NCI-H510A (cell line): ENCODE measurements at regions not wholly inside any gene's neighbourhood (a gene's known extent, or its start where the extent isn't known, plus 50 kb on each side); places are given as distances from the start of the nearest gene placed in this dataset.
"Not testable (repeated sequence)": the region's sequence is repeated elsewhere in the genome, so short reads cannot be mapped to it uniquely, and the experiment has no call there.

Source experiments
- DNase-seq: peaks from one replicate; lab custom pipeline; 2025; lab: John Stamatoyannopoulos, UW

DNA sequence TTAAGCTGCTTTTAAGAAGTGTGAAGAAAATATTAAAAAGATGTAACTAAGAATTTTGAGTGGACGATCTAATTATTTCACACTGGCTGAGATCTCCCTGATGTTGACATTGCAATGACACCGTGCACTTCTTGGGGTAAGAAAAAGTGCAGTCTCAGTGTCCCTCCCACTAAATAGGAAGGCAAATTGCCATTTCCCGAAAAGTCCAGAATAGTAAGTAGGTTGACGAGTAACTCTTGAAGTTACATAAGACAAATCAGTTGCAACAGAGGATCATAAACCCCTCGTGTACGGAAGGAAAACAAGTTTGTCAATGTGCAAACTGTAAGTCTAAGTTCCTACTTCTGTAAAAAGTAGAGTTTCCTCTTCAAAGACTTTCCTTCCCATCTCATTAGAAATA is 336.2 kb downstream of the CACNA1B start:
- not testable (repeated sequence) for DNase-seq

DNA sequence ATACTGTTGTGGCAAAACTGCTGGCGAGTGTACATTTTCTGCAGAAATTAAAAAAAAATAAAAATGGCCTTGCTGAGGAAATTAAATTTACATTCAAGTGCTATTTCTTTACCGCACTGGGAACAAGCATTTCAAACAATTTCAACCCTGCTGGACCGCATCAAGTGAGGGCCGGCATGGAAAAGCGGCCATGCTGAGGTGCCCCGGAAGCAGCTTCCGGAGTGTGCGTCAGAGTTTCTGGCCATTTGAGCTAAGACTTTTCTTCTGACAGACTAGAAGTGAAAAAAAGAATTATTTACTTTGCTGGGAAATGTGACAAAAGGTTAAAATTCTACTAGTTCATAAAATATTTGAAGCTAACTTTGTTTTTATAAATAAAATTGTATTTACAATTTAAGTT is 337.0 kb downstream of the CACNA1B start:
- not testable (repeated sequence) for DNase-seq

DNA sequence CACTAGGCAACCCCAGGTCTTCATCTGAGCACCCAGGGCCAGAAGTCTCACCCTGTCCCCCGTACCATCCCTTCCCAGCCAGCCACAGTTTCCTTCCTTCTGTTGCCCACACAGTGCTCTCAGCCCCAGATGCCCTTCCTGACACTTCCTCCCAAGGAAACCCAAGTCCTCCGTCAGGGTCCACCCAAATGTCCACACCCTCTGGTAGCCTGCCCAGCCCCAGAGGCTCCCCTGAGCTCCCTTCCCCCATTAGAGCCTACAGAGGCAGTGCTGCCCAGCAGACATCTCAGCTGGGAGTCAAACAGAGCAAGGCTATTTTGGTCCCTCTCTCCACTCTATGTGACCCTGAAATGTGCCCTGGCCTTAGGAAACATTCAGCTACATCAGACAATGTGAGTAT is 338.0 kb downstream of the CACNA1B start:
- not testable (repeated sequence) for DNase-seq

DNA sequence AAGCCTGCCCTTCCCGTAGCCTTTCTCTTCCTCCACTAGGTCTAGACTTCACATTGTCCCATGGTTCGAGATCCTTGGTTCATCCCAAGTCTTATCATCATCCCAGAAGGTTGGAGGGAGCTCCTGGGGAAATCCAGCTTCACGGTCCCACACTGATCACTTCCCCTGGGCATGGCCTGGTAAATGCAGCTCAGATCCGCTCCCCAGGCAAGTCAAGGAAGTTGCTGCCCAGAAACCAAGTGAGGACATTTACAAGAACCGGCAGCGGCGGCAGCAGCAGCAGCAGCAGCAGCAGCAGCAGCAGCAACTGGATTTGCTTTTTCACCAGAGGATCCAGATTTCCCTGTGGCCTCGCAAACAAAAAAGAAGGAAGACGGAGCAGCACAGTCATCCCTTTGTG is 339.2 kb downstream of the CACNA1B start:
- DNase-seq, result not testable (repeated sequence)

DNA sequence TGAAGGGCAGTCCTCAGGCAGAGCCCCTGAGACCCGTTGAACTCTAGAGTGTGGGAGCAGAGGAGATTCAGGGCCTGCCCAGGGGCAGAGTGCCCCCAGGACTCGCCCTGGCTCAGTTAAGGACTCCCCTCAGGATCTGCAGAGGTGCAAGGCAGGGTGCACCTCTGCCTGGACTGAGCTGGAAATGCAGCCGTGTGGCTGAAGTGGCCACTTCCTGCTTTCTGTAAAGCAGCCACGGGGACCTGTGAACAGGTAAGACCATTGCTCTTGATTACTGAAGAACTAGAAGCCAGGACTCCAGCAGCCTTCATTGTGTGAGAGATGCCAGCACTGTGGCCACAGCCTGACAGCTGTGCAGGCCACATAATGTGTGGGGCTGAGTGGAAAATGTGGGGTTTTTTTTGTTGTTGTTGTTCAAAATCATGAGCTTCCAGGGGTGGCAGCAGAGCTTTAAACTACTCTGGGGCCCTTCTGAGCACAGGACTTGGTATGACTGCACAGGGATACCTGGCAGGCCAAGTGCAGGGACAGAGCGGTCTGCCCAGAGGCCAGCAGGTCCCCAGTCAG is 339.8 kb downstream of the CACNA1B start:
- DNase-seq, result not testable (repeated sequence)

- not testable (repeated sequence) for DNase-seq
Measured at GRCh38 chr9:138219249-138219648, 341.7 kb downstream of the CACNA1B start.

- DNase-seq, result not testable (repeated sequence)
Measured at GRCh38 chr9:138221446-138222054, 344.0 kb downstream of the CACNA1B start.

GRCh38 chr9:138237099-138237498 is 359.5 kb downstream of the CACNA1B start:
- DNase-seq, result not testable (repeated sequence)

DNA sequence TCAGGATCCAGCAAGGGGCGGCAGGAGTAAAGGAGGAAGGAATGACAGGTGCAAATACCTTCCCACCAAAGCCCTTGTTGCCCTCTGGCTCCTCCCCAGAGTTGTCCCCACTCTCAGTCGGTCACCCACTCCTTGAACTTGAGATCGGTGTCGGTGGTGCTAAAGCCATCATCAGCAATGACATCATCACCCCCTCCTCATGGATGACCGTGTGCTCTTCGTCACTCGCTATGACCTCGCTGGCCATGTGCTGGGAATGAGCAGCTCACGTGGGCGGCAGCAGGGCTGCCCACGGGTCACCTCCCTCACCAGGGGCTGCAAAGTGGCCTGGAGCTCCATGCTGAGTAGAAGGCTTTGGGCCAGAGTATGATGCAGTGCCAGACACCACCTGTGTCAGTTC is 405.3 kb downstream of the CACNA1B start:
- DNase-seq, result not testable (repeated sequence)
